ENCODE measurements at regions not wholly inside any gene's neighbourhood (a gene's known extent, or its start where the extent isn't known, plus 50 kb on each side); places are given as distances from the start of the nearest gene placed in this dataset.

GRCh38 chr1:88289401-88290102 lies 394.5 kb upstream of the PKN2 start:
- Histone ChIP-seq H3K27me3 (no peaks in the 10 kb centered on the region), H3K4me1 (no peaks in the 10 kb centered on the region), H3K27ac (no peak overlapping the region), H3K9me3 (no peaks in the 10 kb centered on the region), H3K4me3 (no peak overlapping the region), H3K36me3 (no peaks in the 10 kb centered on the region)
- TF ChIP-seq EP300 (IDR thresholded peaks at IDR 0.05) (no peak), POLR2AphosphoS5 (IDR thresholded peaks at IDR 0.05) (no peak), POLR2A (IDR thresholded peaks at IDR 0.05) (no peak)
- TF ChIP-seq, protein P1, sequence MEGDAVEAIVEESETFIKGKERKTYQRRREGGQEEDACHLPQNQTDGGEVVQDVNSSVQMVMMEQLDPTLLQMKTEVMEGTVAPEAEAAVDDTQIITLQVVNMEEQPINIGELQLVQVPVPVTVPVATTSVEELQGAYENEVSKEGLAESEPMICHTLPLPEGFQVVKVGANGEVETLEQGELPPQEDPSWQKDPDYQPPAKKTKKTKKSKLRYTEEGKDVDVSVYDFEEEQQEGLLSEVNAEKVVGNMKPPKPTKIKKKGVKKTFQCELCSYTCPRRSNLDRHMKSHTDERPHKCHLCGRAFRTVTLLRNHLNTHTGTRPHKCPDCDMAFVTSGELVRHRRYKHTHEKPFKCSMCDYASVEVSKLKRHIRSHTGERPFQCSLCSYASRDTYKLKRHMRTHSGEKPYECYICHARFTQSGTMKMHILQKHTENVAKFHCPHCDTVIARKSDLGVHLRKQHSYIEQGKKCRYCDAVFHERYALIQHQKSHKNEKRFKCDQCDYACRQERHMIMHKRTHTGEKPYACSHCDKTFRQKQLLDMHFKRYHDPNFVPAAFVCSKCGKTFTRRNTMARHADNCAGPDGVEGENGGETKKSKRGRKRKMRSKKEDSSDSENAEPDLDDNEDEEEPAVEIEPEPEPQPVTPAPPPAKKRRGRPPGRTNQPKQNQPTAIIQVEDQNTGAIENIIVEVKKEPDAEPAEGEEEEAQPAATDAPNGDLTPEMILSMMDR (IDR thresholded peaks at IDR 0.05), result no peak
- WGBS, result 69% methylated on average over 2 of the region's 2 CpGs
- DNase-seq (ENCODE audit: low spot score in 2 of 2), result no peak

- Histone ChIP-seq H3K4me1 (no peaks in the 10 kb centered on the region), H3K27me3 (no peaks in the 10 kb centered on the region), H3K36me3 (no peaks in the 10 kb centered on the region), H3K9me3 (no peaks in the 10 kb centered on the region), H3K27ac (no peak overlapping the region), H3K4me3 (no peak overlapping the region)
- TF ChIP-seq, protein P1 (IDR thresholded peaks at IDR 0.05), result no peak
- TF ChIP-seq POLR2AphosphoS5 (IDR thresholded peaks at IDR 0.05) (no peak), EP300 (IDR thresholded peaks at IDR 0.05) (no peak), POLR2A (IDR thresholded peaks at IDR 0.05) (no peak)
- WGBS, result 54% methylated on average over 5 of the region's 5 CpGs
- no peak for DNase-seq (ENCODE audit: low spot score in 2 of 2)
Observed at GRCh38 chr1:88291611-88292354, 392.3 kb upstream of the PKN2 start.

- no peaks in the 10 kb centered on the region for H3K4me1 ChIP-seq
- H3K27me3 ChIP-seq, result no peaks in the 10 kb centered on the region
- H3K9me3 ChIP-seq, result no peaks in the 10 kb centered on the region
- WGBS, result 63% methylated on average over 1 of the region's 1 CpG
- TF ChIP-seq POLR2AphosphoS5 (IDR thresholded peaks at IDR 0.05) (no peak), EP300 (IDR thresholded peaks at IDR 0.05) (no peak), POLR2A (IDR thresholded peaks at IDR 0.05) (no peak)
- TF ChIP-seq, protein P1 (IDR thresholded peaks at IDR 0.05), result no peak
- H3K36me3 ChIP-seq, result no peaks in the 10 kb centered on the region
- no peak for DNase-seq (ENCODE audit: low spot score in 2 of 2)
- no peak overlapping the region for H3K27ac ChIP-seq
- H3K4me3 ChIP-seq, result no peak overlapping the region
Observed at GRCh38 chr1:88293691-88294190, 390.3 kb upstream of the PKN2 start.

GRCh38 chr1:88296227-88296626 lies 387.8 kb upstream of the PKN2 start:
- WGBS, result 96% methylated on average over 2 of the region's 2 CpGs
- no peak for DNase-seq (ENCODE audit: low spot score in 2 of 2)
- Histone ChIP-seq H3K4me3 (no peak overlapping the region), H3K9me3 (no peaks in the 10 kb centered on the region), H3K4me1 (no peaks in the 10 kb centered on the region), H3K27ac (no peak overlapping the region), H3K27me3 (no peaks in the 10 kb centered on the region), H3K36me3 (no peaks in the 10 kb centered on the region)
- no peak for TF ChIP-seq POLR2AphosphoS5 (IDR thresholded peaks at IDR 0.05)
- TF ChIP-seq POLR2A (IDR thresholded peaks at IDR 0.05), result no peak
- TF ChIP-seq EP300 (IDR thresholded peaks at IDR 0.05), result no peak
- TF ChIP-seq, protein P1 (IDR thresholded peaks at IDR 0.05), result no peak

DNA sequence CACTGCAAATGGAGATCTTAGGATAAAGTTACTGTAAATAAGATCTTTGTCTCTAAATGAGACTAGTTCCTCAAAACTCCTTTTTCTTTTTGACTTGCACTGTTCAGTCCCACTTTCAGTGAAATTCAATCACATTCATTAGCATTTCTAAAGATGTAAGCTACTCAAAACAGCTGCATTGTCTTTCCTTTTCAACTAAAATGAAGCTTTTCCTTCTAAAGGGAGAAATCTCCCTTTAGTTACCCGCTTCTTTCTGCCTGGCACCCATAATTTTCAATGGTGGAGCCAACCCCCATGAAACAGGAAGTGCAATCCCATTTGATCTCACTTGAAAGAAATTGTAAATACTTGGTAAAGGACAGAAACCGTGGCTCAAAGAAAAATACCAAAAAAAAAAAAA lies 387.4 kb upstream of the PKN2 start:
- no peak for DNase-seq (ENCODE audit: low spot score in 2 of 2)
- 70% methylated on average over 2 of the region's 2 CpGs for WGBS
- Histone ChIP-seq H3K27me3 (no peaks in the 10 kb centered on the region), H3K27ac (no peak overlapping the region), H3K36me3 (no peaks in the 10 kb centered on the region), H3K4me3 (no peak overlapping the region), H3K9me3 (no peaks in the 10 kb centered on the region), H3K4me1 (no peaks in the 10 kb centered on the region)
- TF ChIP-seq POLR2A (IDR thresholded peaks at IDR 0.05) (no peak), POLR2AphosphoS5 (IDR thresholded peaks at IDR 0.05) (no peak), EP300 (IDR thresholded peaks at IDR 0.05) (no peak)
- TF ChIP-seq, protein P1 (IDR thresholded peaks at IDR 0.05), result no peak

Data from suprapubic skin (tissue), 4 donors.